ENCODE measurements at regions not wholly inside any gene's neighbourhood (a gene's known extent, or its start where the extent isn't known, plus 50 kb on each side); places are given as distances from the start of the nearest gene placed in this dataset.

- no peak for TF ChIP-seq RNF2 (IDR thresholded peaks at IDR 0.05; ENCODE audit: borderline replicate concordance, low read depth, low read length, missing control alignments, poor library complexity, severe bottlenecking)
- TF ChIP-seq CTCF (IDR thresholded peaks at IDR 0.05; ENCODE audit: control extremely low read depth in 1 of 3, insufficient read depth in 1 of 3, low read depth in 1 of 3, low read length in 3 of 3): no peak
- TF ChIP-seq MAX (IDR thresholded peaks at IDR 0.05): no peak
- no peak for TF ChIP-seq ATF2 (IDR thresholded peaks at IDR 0.05; ENCODE audit: low read length)
- no peak for TF ChIP-seq SUZ12 (IDR thresholded peaks at IDR 0.05; ENCODE audit: low read length)
- no peak for TF ChIP-seq POLR2AphosphoS5 (IDR thresholded peaks at IDR 0.05; ENCODE audit: low read depth, low read length)
- TF ChIP-seq GABPA (IDR thresholded peaks at IDR 0.05; ENCODE audit: borderline replicate concordance, insufficient read depth, low read length): no peak
- no peak for TF ChIP-seq HDAC6 (IDR thresholded peaks at IDR 0.05; ENCODE audit: low read depth, low read length)
- no peak for TF ChIP-seq POLR2A (IDR thresholded peaks at IDR 0.05; ENCODE audit: control extremely low read depth in 1 of 2, low read depth in 2 of 2, low read length in 2 of 2)
Observed at GRCh38 chr13:100764937-100765336, 90.3 kb upstream of the TMTC4 start.
